Neural cell (in vitro differentiated cells): ENCODE measurements at regions not wholly inside any gene's neighbourhood (a gene's known extent, or its start where the extent isn't known, plus 50 kb on each side); places are given as distances from the start of the nearest gene placed in this dataset.

ENCODE experiments used
- H2AFZ ChIP-seq: fragments of 200-600, 300-800 bp; sonication (generic), shearing (Covaris generic); 2 replicates; pipeline ENCODE4 v1.6.0; 2014; ENCODE audit warnings: low read depth, mild to moderate bottlenecking, antibody characterized with exemption, low read length, moderate library complexity
- H3F3A ChIP-seq: fragments of 200-600 bp; shearing (Covaris generic); 2 replicates; pipeline ENCODE4 v1.6.1; 2016; ENCODE audit warnings: mild to moderate bottlenecking, moderate library complexity, mixed read lengths, antibody characterized with exemption, low read length; ENCODE audit not compliant: insufficient read depth, poor library complexity, severe bottlenecking
- H3K27ac ChIP-seq: fragments of 200-600, 300-800 bp; sonication (generic), shearing (Covaris generic); 2 replicates; pipeline ENCODE4 v1.5.1; 2014; ENCODE audit warnings: mild to moderate bottlenecking, low read length, moderate library complexity
- H3K27me3 ChIP-seq: fragments of 300-800, 200-600 bp; sonication (generic), shearing (Covaris generic); 2 replicates; pipeline ENCODE4 v1.6.0; 2014; ENCODE audit warnings: mild to moderate bottlenecking, low read depth, low read length, moderate library complexity; ENCODE audit not compliant: insufficient read depth
- H3K36me3 ChIP-seq: fragments of 300-800, 200-600 bp; sonication (generic), shearing (Covaris generic); 2 replicates; pipeline ENCODE4 v1.5.1; 2014; ENCODE audit warnings: mild to moderate bottlenecking, antibody characterized with exemption, low read length, moderate library complexity; ENCODE audit not compliant: insufficient read depth
- H3K4me2 ChIP-seq: fragments of 300-800, 200-600 bp; sonication (generic), shearing (Covaris generic); 2 replicates; pipeline ENCODE4 v1.6.0; 2014; ENCODE audit warnings: mild to moderate bottlenecking, low read length
- H3K4me3 ChIP-seq: fragments of 300-800, 200-600 bp; sonication (generic), shearing (Covaris generic); 2 replicates; pipeline ENCODE4 v1.5.1; 2014; ENCODE audit warnings: mild to moderate bottlenecking, low read length, moderate library complexity
- H3K79me2 ChIP-seq: fragments of 200-600 bp; shearing (Covaris generic); replicated peaks from 2 replicates; pipeline ENCODE4 v1.6.0; 2014; ENCODE audit warnings: mild to moderate bottlenecking, low read length, moderate library complexity; ENCODE audit not compliant: insufficient read depth
- H3K9ac ChIP-seq: fragments of 300-800, 200-600 bp; sonication (generic), shearing (Covaris generic); 2 replicates; pipeline ENCODE4 v1.6.1; 2016; ENCODE audit warnings: mild to moderate bottlenecking, low read length, mixed read lengths
- H3K9me2 ChIP-seq: fragments of 200-600 bp; shearing (Covaris generic); 2 replicates; pipeline ENCODE4 v1.6.1; 2016; ENCODE audit warnings: mild to moderate bottlenecking, low read length, mixed read lengths; ENCODE audit not compliant: insufficient read depth
- H3K9me3 ChIP-seq: fragments of 200-600, 300-800 bp; sonication (generic), shearing (Covaris generic); 2 replicates; pipeline ENCODE4 v1.6.1; 2016; ENCODE audit warnings: mild to moderate bottlenecking, mixed run types, low read length, moderate library complexity, mixed read lengths
- H4K20me1 ChIP-seq: fragments of 200-600 bp; shearing (Covaris generic); 2 replicates; pipeline ENCODE4 v1.6.1; 2016; ENCODE audit warnings: mild to moderate bottlenecking, mixed run types; ENCODE audit not compliant: insufficient read depth
- CTCF ChIP-seq: fragments of 450-650 bp; IDR thresholded peaks from 2 replicates; pipeline ENCODE4 v1.5.1; 2014; ENCODE audit warnings: antibody characterized with exemption, mild to moderate bottlenecking, moderate library complexity; ENCODE audit not compliant: poor library complexity, severe bottlenecking
- EP300 ChIP-seq: fragments of 450-650 bp; conservative IDR thresholded peaks from 2 replicates; pipeline ENCODE4 v1.6.1; 2014; ENCODE audit warnings: antibody characterized with exemption, mild to moderate bottlenecking, moderate library complexity; ENCODE audit not compliant: poor library complexity, severe bottlenecking
- EZH2 ChIP-seq: fragments of 200-600, 300-800 bp; shearing (Covaris generic), sonication (generic); IDR thresholded peaks from 2 replicates; pipeline ENCODE4 v1.6.1; 2014; ENCODE audit warnings: antibody characterized with exemption, low read length, borderline replicate concordance, mild to moderate bottlenecking; ENCODE audit not compliant: insufficient read depth, poor library complexity, severe bottlenecking
- MXI1 ChIP-seq: fragments of 450-650 bp; conservative IDR thresholded peaks from 2 replicates; pipeline ENCODE4 v1.6.1; 2014; ENCODE audit warnings: antibody characterized with exemption, mild to moderate bottlenecking; ENCODE audit not compliant: poor library complexity, severe bottlenecking
- POLR2AphosphoS5 ChIP-seq: IDR thresholded peaks from 2 replicates; pipeline ENCODE4 v1.6.1; 2012
- RAD21 ChIP-seq: fragments of 450-650 bp; conservative IDR thresholded peaks from 2 replicates; pipeline ENCODE4 v1.6.1; 2014; ENCODE audit warnings: antibody characterized with exemption, mild to moderate bottlenecking, moderate library complexity
- REST ChIP-seq: IDR thresholded peaks from 2 replicates; pipeline ENCODE4 v1.6.1; 2012; ENCODE audit warnings: borderline replicate concordance
- SMC3 ChIP-seq: fragments of 450-650 bp; conservative IDR thresholded peaks from 2 replicates; pipeline ENCODE4 v1.6.1; 2014; ENCODE audit warnings: antibody characterized with exemption, mild to moderate bottlenecking, moderate library complexity; ENCODE audit not compliant: poor library complexity
- TAF1 ChIP-seq: IDR thresholded peaks from 2 replicates; pipeline ENCODE4 v1.6.1; 2012; ENCODE audit warnings: low read depth

- no peak overlapping the region for H3K4me2 ChIP-seq
- H2AFZ ChIP-seq, result no peak overlapping the region
- H3K9me2 ChIP-seq, result no peaks in the 10 kb centered on the region
- H3K27ac ChIP-seq, result no peak overlapping the region
- no peaks in the 10 kb centered on the region for H3K36me3 ChIP-seq
- no peak overlapping the region for H3K9ac ChIP-seq
- no peaks in the 10 kb centered on the region for H3K27me3 ChIP-seq
- no peak overlapping the region for H3K4me3 ChIP-seq
- H4K20me1 ChIP-seq, result no peaks in the 10 kb centered on the region
- H3K9me3 ChIP-seq, result no peaks in the 10 kb centered on the region
- TF ChIP-seq EZH2 (no peak), SMC3 (no peak), REST (no peak), RAD21 (no peak), POLR2AphosphoS5 (no peak), EP300 (no peak), TAF1 (no peak), CTCF (no peak), MXI1 (no peak)
- peaks cover 5% of the 10 kb centered on the region for H3F3A ChIP-seq
- H3K79me2 ChIP-seq, result no peaks in the 10 kb centered on the region
Measured at GRCh38 chr9:78626971-78627370, 330.0 kb downstream of the PSAT1 start.

- peak; percentile 37 for TF ChIP-seq POLR2AphosphoS5
- no peak for TF ChIP-seq EZH2
- TF ChIP-seq EP300, result peak; percentile 58
- TF ChIP-seq SMC3, result no peak
- H4K20me1 ChIP-seq, result no peaks in the 10 kb centered on the region
- peak overlapping the region; percentile 8 for H2AFZ ChIP-seq
- no peaks in the 10 kb centered on the region for H3K27me3 ChIP-seq
- H3K4me3 ChIP-seq, result peak overlapping the region; percentile 35
- peak overlapping the region; percentile 18 for H3K9ac ChIP-seq
- H3F3A ChIP-seq, result peaks cover 5% of the 10 kb centered on the region
- H3K9me2 ChIP-seq, result no peaks in the 10 kb centered on the region
- peak overlapping the region; percentile 45 for H3K4me2 ChIP-seq
- H3K9me3 ChIP-seq, result no peaks in the 10 kb centered on the region
- peak overlapping the region; percentile 75 for H3K27ac ChIP-seq
- H3K36me3 ChIP-seq, result no peaks in the 10 kb centered on the region
- no peaks in the 10 kb centered on the region for H3K79me2 ChIP-seq
Measured at GRCh38 chr9:78630966-78631365, 334.0 kb downstream of the PSAT1 start.
